Sigmoid colon (tissue), 4 donors: ENCODE measurements at regions not wholly inside any gene's neighbourhood (a gene's known extent, or its start where the extent isn't known, plus 50 kb on each side); places are given as distances from the start of the nearest gene placed in this dataset.
"Not testable (repeated sequence)": the region's sequence is repeated elsewhere in the genome, so short reads cannot be mapped to it uniquely, and the experiment has no call there.

Experiments
- CTCF ChIP-seq, 4 experiments: fragments of 450-650 bp in 3 of 4; fragments of 200-600 bp in 1 of 4; IDR thresholded peaks; one replicate each; pipeline ENCODE4 v1.5.1; 2016 to 2019; ENCODE audit warnings: antibody characterized with exemption in 4 of 4, mild to moderate bottlenecking in 3 of 4, moderate library complexity in 2 of 4
- EP300 ChIP-seq, 4 donors: sonication (generic); formaldehyde crosslinking; IDR thresholded peaks; one replicate each; pipeline ENCODE4 v1.6.1; 2017; ENCODE audit warnings: antibody characterized with exemption in 4 of 4
- POLR2A ChIP-seq, 2 donors: fragments of 450-650 bp; IDR thresholded peaks; one replicate each; pipeline ENCODE4 v1.6.1; 2016; ENCODE audit warnings: antibody characterized with exemption in 2 of 2, mild to moderate bottlenecking in 2 of 2, moderate library complexity in 2 of 2
- POLR2AphosphoS5 ChIP-seq, 4 donors: sonication (generic); formaldehyde crosslinking; IDR thresholded peaks; one replicate each; pipeline ENCODE4 v1.6.1; 2017; ENCODE audit warnings: antibody characterized with exemption in 4 of 4

DNA sequence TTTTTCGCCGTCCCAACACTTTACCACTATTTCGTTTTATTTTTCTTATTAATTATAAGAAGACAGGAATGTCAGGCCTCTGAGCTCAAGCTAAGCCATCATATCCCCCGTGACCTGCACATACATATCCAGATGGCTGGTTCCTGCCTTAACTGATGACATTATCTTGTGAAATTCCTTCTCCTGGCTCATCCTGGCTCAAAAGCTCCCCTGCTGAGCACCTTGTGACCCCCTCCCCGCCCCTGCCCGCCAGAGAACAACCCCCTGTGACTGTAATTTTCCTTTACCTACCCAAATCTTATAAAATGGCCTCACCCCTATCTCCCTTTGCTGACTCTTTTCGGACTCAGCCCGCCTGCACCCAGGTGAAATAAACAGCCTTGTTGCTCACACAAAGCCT is 978.9 kb downstream of the EPHA3 start:
- TF ChIP-seq CTCF, EP300, POLR2A, POLR2AphosphoS5 (IDR thresholded peaks at IDR 0.05): not testable (repeated sequence)
